Right lobe of liver (tissue), 4 donors: ENCODE measurements at regions not wholly inside any gene's neighbourhood (a gene's known extent, or its start where the extent isn't known, plus 50 kb on each side); places are given as distances from the start of the nearest gene placed in this dataset.

Source experiments
- POLR2A ChIP-seq: fragments of 450-650 bp; IDR thresholded peaks from one replicate; pipeline ENCODE4 v1.6.1; 2017; ENCODE audit warnings: antibody characterized with exemption, mild to moderate bottlenecking
- TF ChIP-seq, protein P1 (sequence below), 4 donors: fragments of 200-600 bp in 3 of 4; fragments of 450-650 bp in 1 of 4; IDR thresholded peaks; one replicate each; pipeline versions ENCODE4 v1.5.1 to v1.8.0; 2016 to 2022; ENCODE audit warnings: antibody characterized with exemption in 4 of 4, mild to moderate bottlenecking in 2 of 4
- donor health status: DM: no; HTN: no; CAD: no.
- donor health status: DM: no; HTN: no; CAD: no.
- donor health status: DM: no; HTN: yes; CAD: no.

GRCh38 chr2:174675615-174676014, 78.0 kb upstream of the WIPF1 start:
- TF ChIP-seq, protein P1, sequence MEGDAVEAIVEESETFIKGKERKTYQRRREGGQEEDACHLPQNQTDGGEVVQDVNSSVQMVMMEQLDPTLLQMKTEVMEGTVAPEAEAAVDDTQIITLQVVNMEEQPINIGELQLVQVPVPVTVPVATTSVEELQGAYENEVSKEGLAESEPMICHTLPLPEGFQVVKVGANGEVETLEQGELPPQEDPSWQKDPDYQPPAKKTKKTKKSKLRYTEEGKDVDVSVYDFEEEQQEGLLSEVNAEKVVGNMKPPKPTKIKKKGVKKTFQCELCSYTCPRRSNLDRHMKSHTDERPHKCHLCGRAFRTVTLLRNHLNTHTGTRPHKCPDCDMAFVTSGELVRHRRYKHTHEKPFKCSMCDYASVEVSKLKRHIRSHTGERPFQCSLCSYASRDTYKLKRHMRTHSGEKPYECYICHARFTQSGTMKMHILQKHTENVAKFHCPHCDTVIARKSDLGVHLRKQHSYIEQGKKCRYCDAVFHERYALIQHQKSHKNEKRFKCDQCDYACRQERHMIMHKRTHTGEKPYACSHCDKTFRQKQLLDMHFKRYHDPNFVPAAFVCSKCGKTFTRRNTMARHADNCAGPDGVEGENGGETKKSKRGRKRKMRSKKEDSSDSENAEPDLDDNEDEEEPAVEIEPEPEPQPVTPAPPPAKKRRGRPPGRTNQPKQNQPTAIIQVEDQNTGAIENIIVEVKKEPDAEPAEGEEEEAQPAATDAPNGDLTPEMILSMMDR (IDR thresholded peaks at IDR 0.05) = no peak
- TF ChIP-seq POLR2A = no peak
